ENCODE measurements at regions not wholly inside any gene's neighbourhood (a gene's known extent, or its start where the extent isn't known, plus 50 kb on each side); places are given as distances from the start of the nearest gene placed in this dataset.

GRCh38 chr6:74605922-74606581 lies 599.8 kb downstream of the COL12A1 start:
- ChIA-PET POLR2A (no interaction called here), CTCF (no interaction called here)
- no peak for TF ChIP-seq CTCF (IDR thresholded peaks at IDR 0.05; ENCODE audit: control extremely low read depth, extremely low read depth, low read depth, missing control alignments)
- no peak for DNase-seq (ENCODE audit: extremely low spot score)

GRCh38 chr6:74604279-74604678 lies 601.6 kb downstream of the COL12A1 start:
- DNase-seq (ENCODE audit: extremely low spot score): no peak
- POLR2A ChIA-PET: no interaction called here
- CTCF ChIA-PET: interaction anchor here (1.3 kb wide), 1 partner anchor 28 kb away, joined by 3 read pairs; no protein-coding TSS in a partner anchor
- no peak for TF ChIP-seq CTCF (IDR thresholded peaks at IDR 0.05; ENCODE audit: control extremely low read depth, extremely low read depth, low read depth, missing control alignments)

GRCh38 chr6:74603322-74604076 lies 602.4 kb downstream of the COL12A1 start:
- ChIA-PET CTCF (interaction anchor here (1.3 kb wide), 1 partner anchor 27 kb away, joined by 3 read pairs; no protein-coding TSS in a partner anchor), POLR2A (no interaction called here)
- no peak for DNase-seq (ENCODE audit: extremely low spot score)
- TF ChIP-seq CTCF (IDR thresholded peaks at IDR 0.05; ENCODE audit: control extremely low read depth, extremely low read depth, low read depth, missing control alignments): no peak

- no peak for DNase-seq (ENCODE audit: extremely low spot score)
- CTCF ChIA-PET: no interaction called here
- no peak for TF ChIP-seq CTCF (IDR thresholded peaks at IDR 0.05; ENCODE audit: control extremely low read depth, extremely low read depth, low read depth, missing control alignments)
- POLR2A ChIA-PET: no interaction called here
Observed at GRCh38 chr6:74602206-74602605, 603.6 kb downstream of the COL12A1 start.

- TF ChIP-seq CTCF (IDR thresholded peaks at IDR 0.05; ENCODE audit: control extremely low read depth, extremely low read depth, low read depth, missing control alignments): no peak
- ChIA-PET CTCF (interaction anchor here (0.9 to 2.0 kb wide), 3 partner anchors 9 to 11 kb away, joined by 3 to 7 read pairs (median 3); no protein-coding TSS in a partner anchor), POLR2A (no interaction called here)
- peak; percentile 63 for DNase-seq (ENCODE audit: extremely low spot score)
Observed at GRCh38 chr6:74598462-74599393, 607.1 kb downstream of the COL12A1 start.

- no peak for DNase-seq (ENCODE audit: extremely low spot score)
- ChIA-PET CTCF (no interaction called here), POLR2A (no interaction called here)
- no peak for TF ChIP-seq CTCF (IDR thresholded peaks at IDR 0.05; ENCODE audit: control extremely low read depth, extremely low read depth, low read depth, missing control alignments)
Observed at GRCh38 chr6:74597840-74598239, 608.0 kb downstream of the COL12A1 start.

Measured in GM10248 (cell line).